Spleen (tissue), 11 donors: ENCODE measurements at regions not wholly inside any gene's neighbourhood (a gene's known extent, or its start where the extent isn't known, plus 50 kb on each side); places are given as distances from the start of the nearest gene placed in this dataset.

Source experiments
- DNase-seq: peaks from one replicate; pipeline ENCODE4 v3.0.0-alpha.2; 2020
- H3K27ac ChIP-seq, 8 donors: fragments of 200-600 bp; sonication (generic) in 7 of 8; 1 replicate in 4 of 8; 2 replicates in 4 of 8; pipeline versions ENCODE4 v1.5.0 to v1.8.0; 2016 to 2021; ENCODE audit warnings: inconsistent platforms in 4 of 8, mild to moderate bottlenecking in 4 of 8, moderate library complexity in 1 of 8
- H3K27me3 ChIP-seq, 7 donors: fragments of 200-600 bp; sonication (generic) in 6 of 7; replicated peaks in 1 of 7; 1 replicate in 4 of 7; 2 replicates in 3 of 7; pipeline versions ENCODE4 v1.5.0 to v1.8.0; 2016 to 2021; ENCODE audit warnings: inconsistent platforms in 3 of 7, mild to moderate bottlenecking in 1 of 7
- H3K36me3 ChIP-seq, 6 donors: fragments of 200-600 bp; sonication (generic) in 5 of 6; 1 replicate in 4 of 6; 2 replicates in 2 of 6; pipeline versions ENCODE4 v1.5.0 to v1.8.0; 2016 to 2021; ENCODE audit warnings: inconsistent platforms in 2 of 6
- H3K4me1 ChIP-seq, 6 donors: fragments of 200-600 bp; sonication (generic) in 5 of 6; 1 replicate in 3 of 6; 2 replicates in 3 of 6; pipeline versions ENCODE4 v1.5.0 to v1.8.0; 2016 to 2021; ENCODE audit warnings: inconsistent platforms in 3 of 6
- H3K4me3 ChIP-seq, 8 donors: fragments of 200-600 bp; sonication (generic) in 7 of 8; 1 replicate in 4 of 8; 2 replicates in 4 of 8; pipeline versions ENCODE4 v1.5.0 to v1.8.0; 2016 to 2021; ENCODE audit warnings: inconsistent platforms in 4 of 8, mild to moderate bottlenecking in 4 of 8, moderate library complexity in 2 of 8
- H3K9me3 ChIP-seq, 8 donors: fragments of 200-600 bp; sonication (generic) in 7 of 8; 1 replicate in 4 of 8; 2 replicates in 4 of 8; pipeline versions ENCODE4 v1.5.0 to v1.8.0; 2016 to 2021; ENCODE audit warnings: inconsistent platforms in 4 of 8
- CTCF ChIP-seq, 11 experiments: fragments of 200-600 bp in 7 of 11; fragments of 450-650 bp in 4 of 11; sonication (generic) in 4 of 11; IDR thresholded peaks in 8 of 11; conservative IDR thresholded peaks in 3 of 11; 1 replicate in 7 of 11; 2 replicates in 4 of 11; pipeline versions ENCODE4 v1.4.0 to v1.8.0; 2016 to 2021; ENCODE audit warnings: antibody characterized with exemption in 11 of 11, inconsistent platforms in 4 of 11, mild to moderate bottlenecking in 1 of 11
- POLR2A ChIP-seq, 3 donors: fragments of 450-650 bp; IDR thresholded peaks; one replicate each; pipeline ENCODE4 v1.5.1; 2017; ENCODE audit warnings: antibody characterized with exemption in 3 of 3, mild to moderate bottlenecking in 1 of 3
- POLR2AphosphoS5 ChIP-seq, 3 donors: sonication (generic); formaldehyde crosslinking; IDR thresholded peaks; one replicate each; pipeline ENCODE4 v1.5.1; 2017; ENCODE audit warnings: antibody characterized with exemption in 3 of 3
- WGBS, 5 donors: extraction: QIAGEN DNeasy Blood & Tissue Kit in 3 of 5; methylation state at CpG; one replicate each; pipeline versions ENCODE4 v1.1.5 to v1.1.7; 2013 to 2018; 5-methylcytosine and 5-hydroxymethylcytosine counted together
- intact Hi-C: fragments of 100-400 bp; cut with DNase I; formaldehyde crosslinking; loops from one replicate; pipeline ENCODE4 v1.15.0; 2023; ENCODE audit warnings: low total_unique reads
- donor health status: healthy with polysubstance abuse.
- donor health status: DM: no; HTN: no; CAD: no; lungs with moderate emphysema.
- donor health status: DM: no; HTN: no; CAD: no.
- donor health status: Bipolar disorder and iron deficiency.
- donor health status: healthy.
- donor health status: DM: no; HTN: no; CAD: no.
- donor health status: DM: yes; HTN: yes; CAD: no.

- peaks cover 0 to 12% (median 2%) of the 10 kb centered on the region in 8 donors for H3K9me3 ChIP-seq
- H3K4me3 ChIP-seq = no peak overlapping the region
- H3K36me3 ChIP-seq = no peaks in the 10 kb centered on the region
- H3K27ac ChIP-seq = no peak overlapping the region
- 78 to 93% (median 85%) methylated on average over 2 of the region's 2 CpGs for WGBS, 5 donors
- DNase-seq = no peak
- H3K4me1 ChIP-seq = no peaks in the 10 kb centered on the region
- intact Hi-C loops = no loop called here
- H3K27me3 ChIP-seq = no peaks in the 10 kb centered on the region
- TF ChIP-seq POLR2A (IDR thresholded peaks at IDR 0.05) (no peak), POLR2AphosphoS5 (IDR thresholded peaks at IDR 0.05) (no peak), CTCF (IDR thresholded peaks at IDR 0.05 in 8 of 11, conservative IDR thresholded peaks at IDR 0.05 in 3 of 11) (no peak)
These were observed 265.6 kb upstream of the CDIN1 start for GRCh38 chr15:36313736-36314280.

GRCh38 chr15:36315649-36316048 lies 263.8 kb upstream of the CDIN1 start:
- intact Hi-C loops = no loop called here

GRCh38 chr15:36323615-36324014 lies 255.8 kb upstream of the CDIN1 start:
- TF ChIP-seq CTCF (IDR thresholded peaks at IDR 0.05 in 8 of 11, conservative IDR thresholded peaks at IDR 0.05 in 3 of 11) (no peak), POLR2AphosphoS5 (IDR thresholded peaks at IDR 0.05) (no peak), POLR2A (IDR thresholded peaks at IDR 0.05) (no peak)
- Histone ChIP-seq H3K9me3 (peaks cover 0 to 8% (median 5%) of the 10 kb centered on the region in 8 donors), H3K4me3 (no peak overlapping the region), H3K36me3 (no peaks in the 10 kb centered on the region), H3K4me1 (no peaks in the 10 kb centered on the region), H3K27ac (no peak overlapping the region), H3K27me3 (no peaks in the 10 kb centered on the region)
- WGBS, 5 donors = 74 to 90% (median 81%) methylated on average over 3 of the region's 3 CpGs
- intact Hi-C loops = no loop called here
- DNase-seq = no peak

More at GRCh38 chr15:36315649-36316048, 263.8 kb upstream of the CDIN1 start:
- TF ChIP-seq POLR2A (IDR thresholded peaks at IDR 0.05) (no peak), CTCF (IDR thresholded peaks at IDR 0.05 in 8 of 11, conservative IDR thresholded peaks at IDR 0.05 in 3 of 11) (no peak), POLR2AphosphoS5 (IDR thresholded peaks at IDR 0.05) (no peak)
- no peaks in the 10 kb centered on the region for H3K9me3 ChIP-seq
- H3K36me3 ChIP-seq = no peaks in the 10 kb centered on the region
- no peak overlapping the region for H3K27ac ChIP-seq
- no peak overlapping the region for H3K4me3 ChIP-seq
- DNase-seq = no peak
- no peaks in the 10 kb centered on the region for H3K27me3 ChIP-seq
- H3K4me1 ChIP-seq = no peaks in the 10 kb centered on the region
- 88 to 96% (median 90%) methylated on average over 2 of the region's 2 CpGs for WGBS, 5 donors

- no peaks in the 10 kb centered on the region for H3K36me3 ChIP-seq
- no peak overlapping the region for H3K4me3 ChIP-seq
- no peaks in the 10 kb centered on the region for H3K4me1 ChIP-seq
- H3K9me3 ChIP-seq = peaks cover 0 to 14% (median 10%) of the 10 kb centered on the region in 8 donors
- H3K27ac ChIP-seq = no peak overlapping the region
- intact Hi-C loops = no loop called here
- TF ChIP-seq POLR2A (IDR thresholded peaks at IDR 0.05) (no peak), CTCF (IDR thresholded peaks at IDR 0.05 in 8 of 11, conservative IDR thresholded peaks at IDR 0.05 in 3 of 11) (no peak), POLR2AphosphoS5 (IDR thresholded peaks at IDR 0.05) (no peak)
- H3K27me3 ChIP-seq = no peaks in the 10 kb centered on the region
- 72 to 88% (median 78%) methylated on average over 2 of the region's 2 CpGs for WGBS, 5 donors
- no peak for DNase-seq
These were observed 254.2 kb upstream of the CDIN1 start for GRCh38 chr15:36325206-36325605.
